ENCODE measurements at regions not wholly inside any gene's neighbourhood (a gene's known extent, or its start where the extent isn't known, plus 50 kb on each side); places are given as distances from the start of the nearest gene placed in this dataset.
"Not testable (repeated sequence)": the region's sequence is repeated elsewhere in the genome, so short reads cannot be mapped to it uniquely, and the experiment has no call there.

DNA sequence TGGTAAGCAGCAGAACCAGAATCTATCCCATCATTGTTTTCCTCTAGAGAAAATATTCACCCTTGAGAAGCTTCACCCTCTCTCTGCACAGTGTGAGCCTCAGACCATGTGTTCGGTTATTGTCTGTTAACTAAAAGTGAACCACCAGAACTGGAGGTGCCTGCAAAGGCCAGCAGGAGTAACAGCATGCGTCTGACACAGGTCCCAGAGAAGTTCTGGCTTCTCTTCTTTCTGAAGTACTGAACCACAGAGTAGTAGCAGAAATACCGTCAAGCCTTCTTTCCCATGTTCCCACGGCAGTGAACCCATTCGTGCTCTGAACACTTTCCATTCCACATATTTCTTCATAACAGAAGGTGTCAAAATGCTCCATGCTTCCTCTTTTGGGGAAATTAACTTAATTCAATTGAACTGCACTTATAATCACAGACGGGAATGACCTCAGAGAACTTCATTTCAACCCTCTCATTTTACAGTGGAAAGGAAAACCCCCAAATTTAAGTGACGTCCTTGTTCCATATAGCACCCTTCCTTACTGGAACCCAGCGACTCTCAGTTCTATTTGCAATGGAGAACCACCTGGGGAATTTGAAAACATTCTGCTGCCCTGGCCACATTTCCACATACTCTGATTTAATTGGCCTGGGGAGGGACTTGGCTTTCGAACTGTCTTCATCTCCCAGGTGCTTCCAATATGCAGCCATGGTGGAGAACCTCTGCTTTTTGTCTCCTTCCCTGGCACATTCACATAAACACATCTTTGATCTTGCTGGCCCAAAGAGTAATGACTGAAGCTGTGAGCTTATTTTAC, 519.1 kb downstream of the RNF144A start:
- no peak for DNase-seq

DNA sequence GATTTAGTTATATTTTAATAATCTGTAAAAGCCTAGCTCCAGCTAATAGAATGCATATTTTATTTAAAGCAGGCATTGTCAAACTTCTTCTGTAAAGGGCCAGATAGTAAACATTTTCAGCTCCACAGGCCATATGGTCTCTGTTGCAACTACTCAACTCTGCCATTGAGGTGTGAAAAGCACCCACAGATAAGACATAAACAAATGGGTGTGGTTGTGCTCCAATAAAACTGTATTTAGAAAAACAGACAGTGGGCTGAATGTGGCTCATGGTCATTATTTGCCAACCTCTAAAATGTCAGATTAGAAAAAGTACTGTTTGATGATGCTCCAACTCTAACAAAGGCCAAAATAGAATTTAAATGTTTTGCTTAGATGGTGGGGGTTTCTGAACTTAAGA, 519.9 kb downstream of the RNF144A start:
- no peak for DNase-seq

DNA sequence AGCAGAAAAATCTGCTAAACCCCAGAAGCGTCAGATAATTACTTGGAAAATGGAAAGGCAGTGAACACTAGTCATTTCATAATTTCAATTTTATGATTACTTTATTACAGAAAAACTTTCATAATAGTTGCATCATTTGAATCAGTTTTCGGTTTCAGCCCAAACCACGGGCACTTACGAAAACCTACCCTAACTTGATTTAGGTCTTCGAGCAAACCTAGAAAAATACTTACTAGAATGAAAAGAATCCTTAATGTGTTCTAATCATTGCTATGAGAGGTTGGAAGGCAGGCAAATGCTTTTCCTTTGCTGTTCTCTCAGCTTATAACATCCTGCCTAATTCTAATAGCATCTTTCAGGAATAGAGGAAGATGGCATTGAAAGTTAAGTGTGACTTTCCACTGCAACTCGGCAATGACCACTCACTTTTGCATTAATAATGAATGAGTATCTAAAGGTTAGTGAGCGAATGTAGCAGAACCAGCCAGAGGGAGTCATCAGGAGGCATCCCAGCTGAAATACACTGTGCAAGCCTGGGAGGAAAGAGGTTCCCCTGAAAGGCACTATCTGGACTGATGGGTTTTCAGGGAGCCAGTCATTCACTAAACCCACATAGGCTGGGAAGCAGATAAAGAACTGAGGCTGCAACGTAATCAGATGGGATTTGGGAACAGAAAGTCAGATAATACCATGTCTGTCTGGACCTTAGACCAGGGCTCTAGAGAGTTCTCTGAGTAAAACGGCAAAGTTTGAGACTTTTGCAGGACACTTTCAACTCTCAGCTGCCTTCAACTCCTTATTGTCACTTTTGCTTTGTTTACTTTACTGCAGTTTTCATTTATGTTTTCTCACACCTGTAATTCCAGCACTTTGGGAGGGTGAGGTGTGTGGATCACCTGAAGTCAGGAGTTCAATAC, 520.8 kb downstream of the RNF144A start:
- DNase-seq, result no peak

DNA sequence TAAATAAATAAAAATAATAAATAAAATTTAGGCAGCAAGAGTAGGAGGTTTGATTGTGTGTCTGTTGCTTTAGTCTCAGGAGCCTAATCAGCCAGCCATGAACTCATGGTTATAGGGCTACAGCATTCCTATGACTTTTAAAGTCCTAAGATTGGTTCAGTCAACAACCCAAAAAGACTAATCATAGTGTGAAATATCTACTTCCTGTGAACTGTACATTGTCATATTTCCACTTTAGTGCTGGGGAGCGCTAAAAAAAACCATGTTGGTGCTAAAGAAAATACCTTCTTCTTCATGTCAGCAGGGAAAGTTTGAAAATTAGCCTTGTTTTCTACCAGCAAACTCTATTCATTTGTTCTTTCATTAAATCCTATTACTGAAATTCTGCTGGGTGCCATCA, 521.6 kb downstream of the RNF144A start:
- DNase-seq, result no peak

DNA sequence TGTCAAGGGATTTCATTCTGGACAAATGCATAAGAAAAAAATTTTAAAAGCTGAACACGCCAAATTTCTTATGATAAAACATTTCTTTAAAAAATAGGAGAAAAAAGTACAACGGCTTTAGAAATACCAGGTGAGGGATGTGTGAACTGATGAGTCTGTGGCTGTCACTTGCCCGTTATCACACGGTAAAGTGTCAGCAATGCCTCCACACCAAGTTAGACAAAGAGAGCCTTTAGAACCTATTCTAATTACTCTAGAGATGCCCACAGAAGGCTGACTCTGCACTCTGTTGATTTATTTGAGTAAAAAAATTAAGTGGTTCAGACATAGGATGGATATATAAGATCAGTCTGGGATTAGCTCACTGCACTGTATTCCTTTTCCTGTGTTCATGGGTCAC, 523.8 kb downstream of the RNF144A start:
- no peak for DNase-seq

DNA sequence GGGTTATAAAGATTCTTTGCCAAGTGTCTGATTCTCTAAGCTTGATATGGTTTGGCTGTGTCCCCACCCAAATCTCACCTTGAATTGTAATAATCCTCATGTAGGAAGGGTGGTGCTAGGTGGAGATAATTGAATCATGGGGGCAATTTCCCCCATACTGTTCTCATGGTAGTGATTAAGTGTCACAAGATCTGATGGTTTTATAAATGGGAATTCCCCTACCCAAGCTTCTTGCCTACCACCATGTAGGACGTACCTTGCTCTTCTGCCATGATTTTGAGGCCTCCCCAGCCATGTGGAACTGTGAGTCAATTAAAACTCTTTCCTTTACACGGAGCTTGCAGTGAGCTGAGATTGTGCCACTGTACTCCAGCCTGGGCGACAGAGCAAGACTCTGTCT, 524.6 kb downstream of the RNF144A start:
- not testable (repeated sequence) for DNase-seq

DNA sequence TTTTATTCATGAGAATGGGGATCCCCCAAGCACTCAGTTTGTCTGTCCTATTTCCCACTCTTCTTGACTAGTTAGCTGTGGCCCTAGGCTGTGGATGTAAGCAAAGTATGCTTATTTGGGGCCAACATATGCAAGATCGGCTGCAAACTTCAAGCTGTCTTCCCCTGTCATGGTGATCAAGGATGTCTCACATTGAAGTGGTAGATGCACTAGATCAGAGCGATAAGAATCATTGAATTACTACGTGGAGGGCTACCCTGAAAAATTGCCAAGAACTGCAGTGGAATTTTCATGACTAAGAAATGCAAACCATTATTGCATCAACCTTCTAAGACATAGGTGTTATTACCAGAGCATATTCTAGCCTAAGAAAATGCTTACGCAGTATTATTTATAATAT, 527.4 kb downstream of the RNF144A start:
- no peak for DNase-seq

DNA sequence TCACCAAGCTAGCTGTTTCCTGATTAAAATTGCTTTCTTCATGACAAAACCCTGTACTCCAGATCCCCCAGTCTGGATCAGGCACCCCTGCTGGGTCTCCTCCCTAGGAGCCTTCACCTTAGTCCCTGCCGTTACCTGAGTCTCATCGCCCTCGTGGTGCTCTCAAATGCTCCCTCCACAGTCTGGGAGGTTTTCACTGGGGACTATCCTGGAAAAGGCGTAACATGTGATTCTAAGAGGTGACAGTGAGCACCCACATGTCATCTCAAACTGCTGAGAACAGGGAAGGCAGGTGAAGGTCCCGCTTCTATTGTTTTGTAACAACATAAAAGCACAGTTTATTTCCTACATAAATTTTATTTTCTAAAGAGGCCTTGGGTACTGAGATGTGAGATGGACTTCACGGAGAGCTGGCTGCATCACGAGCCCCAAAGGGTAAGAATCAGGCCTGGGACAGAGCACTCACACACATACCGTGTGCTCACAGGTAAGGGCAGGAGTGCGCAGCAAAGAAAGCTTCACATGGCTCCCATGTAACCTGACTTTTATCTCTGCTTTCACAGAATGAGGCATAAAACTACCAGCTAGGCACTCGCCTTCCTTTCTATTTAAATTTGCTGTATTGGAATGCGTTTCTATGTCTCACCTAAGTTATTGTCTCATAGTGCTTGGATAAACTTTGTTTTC, 531.5 kb downstream of the RNF144A start:
- no peak for DNase-seq

DNA sequence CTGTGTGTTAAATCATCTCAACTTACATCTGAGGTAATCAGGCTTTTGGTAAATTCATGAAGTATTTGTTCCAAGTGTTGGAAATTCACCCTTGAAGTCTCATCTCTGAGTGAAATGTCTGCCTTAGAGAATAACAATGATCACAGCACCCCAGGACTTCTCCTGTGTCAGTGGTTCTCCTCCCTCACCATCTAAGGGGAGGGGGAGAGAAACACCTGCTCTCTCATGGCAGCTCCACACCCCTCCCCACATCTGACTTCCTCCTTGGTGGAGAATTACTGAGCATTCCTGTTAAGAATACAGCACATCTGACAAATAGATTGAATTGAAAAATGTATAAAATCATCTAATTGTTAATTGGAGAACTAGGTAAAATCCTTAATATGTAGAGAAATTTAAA, 532.1 kb downstream of the RNF144A start:
- no peak for DNase-seq

DNA sequence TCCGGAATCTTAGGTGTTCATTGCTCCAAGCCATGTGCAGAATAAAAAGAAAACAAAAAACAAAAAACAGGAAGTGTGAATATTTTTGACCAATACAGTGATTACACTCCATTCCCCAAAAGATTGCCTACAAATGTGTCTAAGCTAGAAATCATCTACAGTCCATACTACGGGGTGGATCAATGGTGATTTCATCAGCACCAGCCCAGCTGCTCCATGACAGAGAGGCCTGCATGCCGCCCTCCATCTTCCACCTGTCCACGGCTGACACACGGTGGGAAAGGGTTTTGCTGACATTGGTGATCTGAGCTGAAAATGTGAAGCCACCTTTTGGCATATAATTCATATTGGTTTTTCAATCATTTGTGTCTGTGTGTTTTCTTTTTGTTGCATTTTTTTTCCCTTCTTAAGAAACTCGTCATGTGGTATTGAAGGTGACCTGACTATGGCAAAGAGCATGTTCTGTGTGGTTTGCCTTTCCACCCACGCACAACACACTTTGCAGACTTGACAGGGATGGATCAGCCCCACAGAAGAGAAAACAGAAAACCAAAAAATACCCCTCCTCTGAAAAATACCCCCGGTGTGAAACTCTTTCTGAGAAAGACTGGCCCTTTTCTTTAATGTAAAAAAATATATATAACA, 533.1 kb downstream of the RNF144A start:
- no peak for DNase-seq

DNA sequence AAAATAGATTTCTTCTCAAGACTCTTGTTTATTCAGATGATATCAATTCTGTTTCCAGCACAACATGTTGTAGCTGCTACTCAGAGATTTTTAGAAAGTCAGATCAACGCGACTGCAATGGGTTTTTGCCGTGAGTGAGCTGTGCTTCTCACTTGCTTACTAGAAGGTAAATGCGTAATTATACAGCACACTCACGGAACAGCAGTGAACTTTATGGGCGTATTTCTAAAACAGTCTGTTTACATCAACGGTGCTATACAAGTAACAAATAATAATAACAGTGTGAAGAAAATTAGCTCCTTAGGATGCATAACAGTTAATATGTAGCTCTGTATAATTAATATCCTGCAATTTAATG, 533.6 kb downstream of the RNF144A start:
- DNase-seq, result no peak

DNA sequence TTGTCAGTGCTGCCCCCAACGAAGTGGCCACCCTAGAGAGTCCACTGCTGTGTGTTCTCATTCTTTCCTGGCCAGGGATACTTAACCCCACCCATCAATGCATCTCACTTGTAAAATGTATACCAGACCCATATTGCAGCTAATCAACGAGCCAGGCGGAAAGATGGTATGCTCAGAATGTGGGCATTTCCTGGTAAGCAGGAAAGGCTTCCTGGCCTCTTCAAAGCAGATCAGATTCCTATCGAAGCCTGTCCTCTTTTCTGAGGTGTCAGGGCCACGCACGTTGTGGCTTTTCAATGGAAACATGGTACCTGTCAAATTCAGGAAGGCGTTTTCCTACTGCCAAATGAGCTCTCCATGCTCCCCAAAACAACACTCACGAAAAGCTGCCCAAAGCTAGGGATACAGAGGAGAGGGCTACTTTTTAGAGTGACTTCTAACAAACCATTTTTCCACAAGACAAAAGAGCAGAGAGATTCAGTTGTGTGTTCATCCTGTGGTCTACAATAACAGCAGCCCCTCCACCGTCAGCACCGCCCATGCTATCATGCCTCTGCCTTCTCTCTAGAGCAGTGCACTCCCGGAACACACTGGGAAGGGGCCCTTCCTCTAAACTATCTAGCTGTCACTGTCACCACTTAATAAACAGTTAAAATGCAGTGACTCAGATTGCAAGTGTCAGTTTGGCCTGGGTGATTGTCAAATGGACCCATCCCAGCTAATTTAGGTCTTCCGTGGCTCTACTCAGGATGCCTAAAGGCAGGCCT, 535.1 kb downstream of the RNF144A start:
- DNase-seq, result no peak

DNA sequence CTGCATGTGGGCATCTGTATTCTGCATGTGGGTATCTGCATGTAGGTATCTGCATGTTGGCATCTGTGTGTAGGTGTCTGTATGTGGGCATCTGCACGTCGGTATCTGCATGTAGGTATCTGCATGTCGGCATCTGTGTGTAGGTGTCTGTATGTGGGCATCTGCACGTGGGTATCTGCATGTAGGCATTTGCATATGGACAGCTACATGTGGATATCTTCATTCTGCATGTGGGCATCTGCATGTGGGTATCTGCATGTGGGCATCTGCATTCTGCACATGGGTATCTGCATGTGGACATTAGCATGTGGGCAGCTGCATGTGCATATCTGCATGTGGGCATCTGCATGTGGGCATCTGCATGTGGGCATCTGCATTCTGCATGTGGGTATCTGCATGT, 537.4 kb downstream of the RNF144A start:
- DNase-seq, result no peak

DNA sequence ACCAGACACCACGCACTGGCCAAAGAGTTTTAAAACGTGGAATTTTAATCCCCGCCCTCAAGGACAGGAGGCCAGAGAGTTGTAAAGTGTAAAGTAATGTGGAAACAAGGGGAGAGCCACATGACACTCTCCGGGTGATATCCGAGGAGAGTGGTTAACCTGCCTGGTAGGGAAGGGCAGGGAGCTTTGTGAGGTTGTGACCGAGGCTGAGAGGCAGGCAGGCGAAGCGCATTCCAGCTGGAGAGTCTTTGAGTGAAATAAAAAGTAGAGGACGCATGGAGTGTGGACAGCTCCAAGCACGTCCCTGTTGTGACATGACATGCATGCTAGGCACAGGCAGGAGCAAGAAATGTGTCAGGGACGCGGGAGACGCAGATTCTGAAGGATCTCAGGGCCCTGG, 539.5 kb downstream of the RNF144A start:
- DNase-seq, result no peak

DNA sequence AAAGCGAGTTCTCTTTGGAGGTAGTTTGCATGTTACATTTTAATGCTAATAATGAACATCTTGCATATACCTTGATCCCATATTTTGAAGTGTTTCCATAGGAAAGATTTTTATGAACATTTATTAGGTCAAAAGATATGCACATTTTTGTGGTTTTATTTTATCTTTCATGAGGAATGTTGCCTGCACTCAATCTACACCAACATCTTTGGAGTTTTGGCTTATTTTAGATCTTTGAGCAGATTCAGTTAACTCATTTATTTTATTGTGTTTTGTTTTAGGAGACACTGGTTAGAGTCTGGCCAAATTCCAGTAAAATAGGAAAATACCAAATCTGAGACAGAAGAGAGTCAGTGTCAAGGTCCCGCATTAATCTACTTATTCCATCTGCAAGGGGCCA, 540.9 kb downstream of the RNF144A start:
- DNase-seq, result no peak

DNA sequence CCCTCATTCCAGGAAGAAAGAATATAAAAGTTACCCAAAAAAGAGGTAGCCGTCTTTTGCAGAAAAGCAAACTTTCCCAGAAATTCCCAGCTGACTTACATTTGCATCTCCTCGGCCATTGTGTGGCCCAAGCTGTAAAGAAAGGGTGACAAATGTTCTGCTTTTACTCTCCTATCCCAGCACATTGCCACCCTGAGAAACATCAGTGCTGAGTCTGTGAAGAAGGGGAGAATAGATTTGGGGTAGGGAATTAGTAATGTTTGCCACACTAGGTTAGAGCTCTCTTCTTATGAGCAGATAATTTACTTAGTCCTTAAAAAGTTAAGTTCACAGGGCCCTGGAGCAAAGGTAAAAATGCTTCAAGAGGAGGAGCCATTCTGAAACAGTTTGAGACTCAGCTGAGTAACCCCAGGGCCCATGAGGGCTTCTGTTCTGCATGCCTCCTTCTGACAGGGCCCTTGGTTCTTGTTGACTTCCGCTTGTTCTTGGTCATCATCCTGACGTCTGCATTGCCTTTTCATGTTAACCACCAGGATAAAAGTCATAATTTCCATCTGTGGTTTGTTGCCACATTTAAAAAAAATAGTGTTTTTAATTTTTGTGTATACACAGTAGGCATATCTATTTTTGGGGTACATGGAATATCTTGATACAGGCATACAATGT, 550.7 kb downstream of the RNF144A start:
- DNase-seq, result no peak

DNA sequence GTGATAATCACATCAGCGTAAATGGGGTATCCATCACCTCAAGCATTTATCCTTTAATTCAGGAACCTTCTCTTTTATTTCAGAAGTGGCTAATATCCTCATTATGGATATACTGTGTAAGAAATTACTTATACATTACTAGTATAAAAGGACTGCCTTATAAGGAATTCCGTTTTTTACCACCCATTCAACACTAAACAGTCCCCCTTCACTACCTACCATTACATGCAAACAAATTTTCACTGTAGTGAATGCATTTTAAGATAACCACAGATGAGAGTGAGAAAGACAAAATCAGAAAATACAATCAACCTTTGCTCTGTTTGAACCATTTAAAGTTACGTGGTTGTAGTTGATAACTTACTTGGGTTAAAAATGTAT, 551.2 kb downstream of the RNF144A start:
- no peak for DNase-seq

DNA sequence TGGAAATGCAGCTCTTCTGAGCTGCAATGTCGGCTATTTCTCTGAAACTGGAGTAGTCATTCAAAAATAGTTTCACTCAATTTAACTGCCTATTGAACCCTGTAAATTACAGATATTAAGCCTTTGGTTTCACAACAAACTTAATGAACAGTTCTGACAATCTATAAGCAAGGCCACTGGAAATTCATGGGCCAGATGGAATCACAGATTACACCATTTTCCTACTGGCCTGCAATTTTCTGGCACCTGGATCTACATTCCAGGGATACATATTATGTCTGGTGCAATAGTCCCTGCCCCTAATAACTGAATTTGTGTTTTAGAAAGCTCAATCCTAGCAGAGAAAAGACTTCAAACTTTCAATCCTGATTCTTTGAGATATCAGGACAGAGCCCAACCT, 551.7 kb downstream of the RNF144A start:
- DNase-seq, result no peak

DNA sequence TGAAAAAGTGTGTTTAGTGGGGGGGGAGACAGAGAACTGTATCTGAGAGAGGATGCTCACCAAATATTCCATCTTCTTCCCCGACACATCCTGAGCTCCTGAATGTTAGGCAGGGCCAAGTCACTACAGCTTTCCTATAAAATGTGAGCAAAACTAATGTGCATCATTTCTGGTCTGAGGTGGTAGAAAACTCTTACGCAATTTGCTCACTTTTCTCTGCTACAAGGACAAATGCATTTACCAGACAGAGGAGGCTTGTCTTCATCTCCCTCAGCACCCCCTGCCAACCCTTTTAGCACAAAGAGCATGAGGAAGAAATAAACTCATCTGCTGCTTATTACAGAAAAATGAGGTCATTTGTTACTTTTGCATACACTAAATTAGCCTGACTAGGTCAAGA, 554.0 kb downstream of the RNF144A start:
- DNase-seq, result no peak

DNA sequence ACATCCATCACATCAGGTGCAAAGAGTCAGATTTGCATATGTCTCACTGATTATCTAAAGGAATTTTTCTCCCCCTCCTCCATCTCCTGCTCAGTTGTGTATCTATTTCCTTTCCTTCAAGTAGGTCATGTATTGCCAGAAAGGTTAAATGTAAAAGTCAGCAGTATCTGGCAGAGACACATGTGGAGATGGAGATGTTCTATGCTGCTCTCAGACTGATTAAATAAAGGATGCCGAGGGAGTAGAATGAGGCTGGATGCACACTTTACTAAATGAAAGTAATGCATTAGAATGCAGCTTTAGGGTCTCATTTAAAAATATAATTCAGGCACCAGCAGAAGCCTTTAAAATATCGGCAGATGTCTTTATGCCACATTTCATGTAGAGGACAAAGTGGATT, 555.3 kb downstream of the RNF144A start:
- DNase-seq, result no peak

DNA sequence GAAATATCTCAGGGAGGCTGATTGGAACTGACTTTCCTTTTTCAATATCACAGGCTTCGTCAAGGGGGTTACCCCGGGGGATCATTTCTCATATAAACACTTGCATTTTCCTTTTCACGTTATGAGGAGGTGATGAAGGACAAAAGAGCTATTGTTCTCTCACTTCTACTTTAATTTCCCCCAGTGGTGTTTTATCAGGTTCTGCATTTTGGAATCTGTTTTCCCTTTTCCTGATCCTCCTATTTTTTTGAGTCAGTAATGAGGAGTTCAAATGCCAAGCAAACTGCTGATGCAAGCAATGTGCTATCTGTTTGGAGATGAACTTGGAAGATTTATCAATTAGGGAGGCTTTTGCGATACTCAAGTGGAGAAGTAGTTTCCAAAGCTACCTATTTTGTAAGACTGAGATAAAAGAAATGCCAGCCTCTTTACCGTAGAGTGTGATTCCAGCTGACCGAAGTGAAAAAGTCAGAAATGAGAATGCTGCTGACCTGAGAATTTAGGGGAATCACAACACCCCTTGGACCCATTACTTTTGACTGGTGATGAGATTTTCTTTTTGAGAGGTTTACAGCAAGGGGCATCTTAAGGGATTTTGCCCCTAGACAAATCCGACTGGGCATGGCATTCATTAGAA, 556.0 kb downstream of the RNF144A start:
- no peak for DNase-seq

Measured in DMS79 treated with DMSO at 0.1 percent for 48 hours (cell line).